ENCODE measurements at regions not wholly inside any gene's neighbourhood (a gene's known extent, or its start where the extent isn't known, plus 50 kb on each side); places are given as distances from the start of the nearest gene placed in this dataset.
"Not testable (repeated sequence)": the region's sequence is repeated elsewhere in the genome, so short reads cannot be mapped to it uniquely, and the experiment has no call there.

DNA sequence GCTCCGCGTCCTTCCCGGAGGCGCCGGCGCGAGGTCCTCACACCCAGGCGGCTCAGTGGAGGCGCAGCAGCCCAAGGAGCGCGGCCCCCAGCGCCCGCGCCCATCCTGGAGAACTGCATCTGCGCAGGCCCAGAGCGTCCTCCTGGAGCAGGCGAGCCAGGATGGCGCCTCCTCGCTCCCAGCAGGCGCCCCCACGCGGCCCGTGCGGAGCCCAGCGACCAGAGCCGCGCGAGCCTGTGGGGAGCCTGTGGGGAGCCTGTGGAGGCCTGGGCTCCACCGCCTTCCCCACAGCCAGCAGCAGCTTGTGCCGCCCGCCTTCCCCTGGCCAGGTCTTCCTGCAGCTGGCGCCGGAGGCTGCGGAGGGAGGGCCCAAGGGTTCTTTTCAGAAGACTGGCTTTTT lies 953.9 kb downstream of the TMEM121 start:
- H3K27ac ChIP-seq; intact Hi-C loops (cut with DNase I; ENCODE audit: low total_unique reads); H3K36me3 ChIP-seq (ENCODE audit: low read depth, missing control alignments); H3K9me3 ChIP-seq; DNase-seq; H3K4me3 ChIP-seq; H3K4me1 ChIP-seq; H3K27me3 ChIP-seq: not testable (repeated sequence)
- WGBS, 2 donors, result no CpG with 5 or more reads among the region's 34 CpGs

DNA sequence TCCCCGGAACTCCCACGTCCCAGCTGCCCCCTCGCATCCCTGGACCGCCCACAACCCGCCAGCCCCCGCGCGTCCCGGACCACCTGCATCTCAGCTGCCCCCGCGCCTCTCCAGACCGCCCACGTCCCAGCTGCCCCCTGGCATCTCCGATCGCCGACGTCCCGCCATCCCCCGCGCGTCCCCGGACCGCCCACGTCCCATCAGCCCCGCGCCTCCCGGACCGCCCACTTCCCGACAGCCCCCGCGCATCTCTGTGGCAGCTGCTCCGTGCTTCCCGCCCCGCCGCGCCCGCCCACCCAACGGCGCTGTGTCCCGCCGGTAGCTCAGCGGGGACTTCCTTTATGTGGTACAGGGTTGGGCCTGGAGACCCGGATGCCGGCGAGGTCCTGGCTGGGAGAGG lies 955.8 kb downstream of the TMEM121 start:
- WGBS, 2 donors, result no CpG with 5 or more reads among the region's 45 CpGs
- intact Hi-C loops (cut with DNase I; ENCODE audit: low total_unique reads); H3K27me3 ChIP-seq: not testable (repeated sequence)

DNA sequence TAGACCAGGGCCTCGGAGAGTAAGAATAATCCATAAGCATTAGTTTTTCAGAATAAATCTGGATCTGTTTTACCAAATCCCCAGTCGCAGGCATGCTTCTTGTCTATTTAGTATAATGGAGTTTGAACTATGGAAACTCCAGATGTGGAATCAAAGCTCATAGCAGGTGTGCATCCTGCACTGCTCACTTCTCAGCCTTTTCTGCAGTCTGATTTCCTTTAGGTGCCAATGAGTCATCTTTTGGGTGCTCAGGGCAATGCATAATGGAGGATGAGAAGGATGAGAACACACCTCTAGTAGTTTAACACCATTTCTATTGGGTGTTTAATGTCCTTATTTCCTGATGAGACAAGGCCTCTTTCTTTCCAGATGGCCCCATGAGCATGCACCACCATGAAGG lies 961.2 kb downstream of the TMEM121 start:
- WGBS, 2 donors, result 54 to 62% methylated on average over 2 of the region's 2 CpGs
- DNase-seq, result no peak
- Histone ChIP-seq H3K4me1 (no peaks in the 10 kb centered on the region), H3K36me3 (ENCODE audit: low read depth, missing control alignments) (no peaks in the 10 kb centered on the region), H3K27me3 (no peaks in the 10 kb centered on the region), H3K4me3 (no peak overlapping the region), H3K9me3 (no peaks in the 10 kb centered on the region), H3K27ac (no peak overlapping the region)
- TF ChIP-seq, protein P1, sequence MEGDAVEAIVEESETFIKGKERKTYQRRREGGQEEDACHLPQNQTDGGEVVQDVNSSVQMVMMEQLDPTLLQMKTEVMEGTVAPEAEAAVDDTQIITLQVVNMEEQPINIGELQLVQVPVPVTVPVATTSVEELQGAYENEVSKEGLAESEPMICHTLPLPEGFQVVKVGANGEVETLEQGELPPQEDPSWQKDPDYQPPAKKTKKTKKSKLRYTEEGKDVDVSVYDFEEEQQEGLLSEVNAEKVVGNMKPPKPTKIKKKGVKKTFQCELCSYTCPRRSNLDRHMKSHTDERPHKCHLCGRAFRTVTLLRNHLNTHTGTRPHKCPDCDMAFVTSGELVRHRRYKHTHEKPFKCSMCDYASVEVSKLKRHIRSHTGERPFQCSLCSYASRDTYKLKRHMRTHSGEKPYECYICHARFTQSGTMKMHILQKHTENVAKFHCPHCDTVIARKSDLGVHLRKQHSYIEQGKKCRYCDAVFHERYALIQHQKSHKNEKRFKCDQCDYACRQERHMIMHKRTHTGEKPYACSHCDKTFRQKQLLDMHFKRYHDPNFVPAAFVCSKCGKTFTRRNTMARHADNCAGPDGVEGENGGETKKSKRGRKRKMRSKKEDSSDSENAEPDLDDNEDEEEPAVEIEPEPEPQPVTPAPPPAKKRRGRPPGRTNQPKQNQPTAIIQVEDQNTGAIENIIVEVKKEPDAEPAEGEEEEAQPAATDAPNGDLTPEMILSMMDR (IDR thresholded peaks at IDR 0.05), result no peak
- TF ChIP-seq POLR2A (IDR thresholded peaks at IDR 0.05), result no peak
- intact Hi-C loops (cut with DNase I; ENCODE audit: low total_unique reads), result no loop called here

More for the DNA sequence above, 955.8 kb downstream of the TMEM121 start:
- H3K36me3 ChIP-seq (ENCODE audit: low read depth, missing control alignments); H3K4me1 ChIP-seq; H3K4me3 ChIP-seq; DNase-seq; H3K27ac ChIP-seq; H3K9me3 ChIP-seq: not testable (repeated sequence)

DNA sequence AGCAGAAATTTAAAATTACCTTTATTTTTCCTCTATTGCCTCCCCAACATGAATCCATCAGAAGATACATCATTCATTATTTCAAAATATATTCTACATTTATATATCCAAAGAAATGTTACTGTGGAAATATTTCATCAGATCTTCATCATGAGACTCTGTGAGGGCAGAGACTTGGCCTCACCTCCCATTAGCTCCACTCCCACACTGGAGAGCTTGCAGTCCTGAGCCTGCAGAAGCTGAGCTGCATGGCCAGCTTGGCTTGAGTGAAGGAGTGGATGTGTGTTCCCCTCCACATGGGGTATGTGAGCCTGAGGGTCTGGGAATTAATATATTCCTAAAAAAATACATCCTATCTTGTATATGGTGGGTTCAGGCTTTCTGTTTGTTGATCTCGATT lies 961.9 kb downstream of the TMEM121 start:
- H3K4me3 ChIP-seq, result no peak overlapping the region
- H3K27ac ChIP-seq, result no peak overlapping the region
- H3K9me3 ChIP-seq, result no peaks in the 10 kb centered on the region
- no peak for TF ChIP-seq POLR2A (IDR thresholded peaks at IDR 0.05)
- TF ChIP-seq, protein P1 (IDR thresholded peaks at IDR 0.05), result no peak
- H3K4me1 ChIP-seq, result no peaks in the 10 kb centered on the region
- H3K36me3 ChIP-seq (ENCODE audit: low read depth, missing control alignments), result no peaks in the 10 kb centered on the region
- H3K27me3 ChIP-seq, result no peaks in the 10 kb centered on the region
- DNase-seq, result no peak
- 69 to 76% methylated on average over 1 of the region's 1 CpG for WGBS, 2 donors
- intact Hi-C loops (cut with DNase I; ENCODE audit: low total_unique reads), result no loop called here

DNA sequence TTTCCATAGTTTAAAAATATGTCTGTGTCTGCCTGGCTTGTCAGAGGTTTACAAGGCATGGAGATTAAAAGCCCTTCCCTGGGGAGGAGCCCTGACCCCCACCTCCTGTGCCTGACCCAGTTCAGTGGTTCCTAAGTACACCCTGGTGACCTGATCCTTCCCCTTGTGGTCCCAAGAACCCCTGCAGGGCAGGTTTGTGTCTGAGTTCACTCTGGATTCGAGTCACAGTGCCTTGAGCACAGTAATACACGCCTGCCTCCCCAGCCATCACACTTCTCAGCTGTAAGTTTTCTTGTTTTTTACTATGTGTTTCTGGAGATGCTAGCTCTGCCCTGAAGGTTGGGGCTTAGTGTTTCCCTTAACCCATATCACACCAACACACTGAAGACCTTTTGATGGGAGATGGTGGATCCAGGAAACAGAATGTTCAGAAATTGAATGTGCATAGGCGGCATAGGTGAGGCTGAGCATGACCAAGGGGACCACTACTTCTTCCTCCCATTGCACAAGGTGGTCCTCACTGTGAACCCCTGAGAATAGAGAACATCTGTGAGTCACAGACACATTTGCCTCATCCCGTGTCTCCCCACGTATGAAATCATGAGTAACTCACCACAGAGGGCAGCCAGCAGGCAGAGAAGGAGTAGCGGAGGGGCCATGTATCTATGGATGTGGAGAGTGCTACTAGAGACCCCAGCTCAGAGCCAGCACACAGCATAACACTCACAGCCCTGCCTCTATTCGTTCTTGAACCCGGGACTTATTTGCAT lies 962.9 kb downstream of the TMEM121 start:
- Histone ChIP-seq H3K4me1 (no peaks in the 10 kb centered on the region), H3K27me3 (no peaks in the 10 kb centered on the region), H3K27ac (no peak overlapping the region), H3K4me3 (no peak overlapping the region), H3K9me3 (no peaks in the 10 kb centered on the region), H3K36me3 (ENCODE audit: low read depth, missing control alignments) (no peaks in the 10 kb centered on the region)
- WGBS, 2 donors, result 64 to 73% methylated on average over 8 of the region's 8 CpGs
- no peak for TF ChIP-seq POLR2A (IDR thresholded peaks at IDR 0.05)
- TF ChIP-seq, protein P1 (IDR thresholded peaks at IDR 0.05), result no peak
- intact Hi-C loops (cut with DNase I; ENCODE audit: low total_unique reads), result no loop called here
- DNase-seq, result no peak

DNA sequence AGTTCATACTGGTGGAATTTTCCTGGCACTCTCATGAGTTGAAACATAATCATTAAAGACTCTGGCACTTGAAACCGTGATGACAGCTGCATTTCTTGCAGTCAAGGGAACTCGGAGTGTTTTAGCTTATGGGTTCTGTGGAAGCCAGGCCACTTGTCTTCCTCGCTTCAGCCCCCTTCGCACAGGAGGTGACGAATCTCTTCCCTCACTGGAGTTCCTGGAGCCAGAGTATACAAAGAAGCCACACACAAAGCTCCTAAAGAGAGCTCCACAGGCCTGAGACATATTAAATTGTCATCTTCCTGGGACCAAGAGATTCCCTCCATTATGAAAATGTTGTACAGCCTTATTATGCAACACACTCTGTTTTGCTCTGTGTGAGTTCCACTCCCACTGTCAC lies 964.1 kb downstream of the TMEM121 start:
- TF ChIP-seq, protein P1 (IDR thresholded peaks at IDR 0.05), result no peak
- TF ChIP-seq POLR2A (IDR thresholded peaks at IDR 0.05), result no peak
- Histone ChIP-seq H3K4me1 (no peaks in the 10 kb centered on the region), H3K36me3 (ENCODE audit: low read depth, missing control alignments) (no peaks in the 10 kb centered on the region), H3K27me3 (no peaks in the 10 kb centered on the region), H3K9me3 (no peaks in the 10 kb centered on the region), H3K4me3 (no peak overlapping the region), H3K27ac (no peak overlapping the region)
- intact Hi-C loops (cut with DNase I; ENCODE audit: low total_unique reads), result no loop called here
- 60 to 74% methylated on average over 5 of the region's 5 CpGs for WGBS, 2 donors
- no peak for DNase-seq

Measured in testis (tissue), 2 donors.